NCI-H510A treated with DMSO at 0.1 percent for 48 hours (cell line): ENCODE measurements at regions not wholly inside any gene's neighbourhood (a gene's known extent, or its start where the extent isn't known, plus 50 kb on each side); places are given as distances from the start of the nearest gene placed in this dataset.
A peak's percentile ranks its signal among the peaks of the same experiment; 100 is the strongest.
"Not testable (repeated sequence)": the region's sequence is repeated elsewhere in the genome, so short reads cannot be mapped to it uniquely, and the experiment has no call there.

ENCODE experiments used
- DNase-seq: peaks from one replicate; lab custom pipeline; 2025; lab: John Stamatoyannopoulos, UW

- DNase-seq: no peak
Observed at GRCh38 chr17:31798205-31798724, 60.8 kb downstream of the COPRS start.

GRCh38 chr17:31795941-31796340, 63.1 kb downstream of the COPRS start:
- not testable (repeated sequence) for DNase-seq

GRCh38 chr17:31794111-31794510, 64.9 kb downstream of the COPRS start:
- no peak for DNase-seq

DNA sequence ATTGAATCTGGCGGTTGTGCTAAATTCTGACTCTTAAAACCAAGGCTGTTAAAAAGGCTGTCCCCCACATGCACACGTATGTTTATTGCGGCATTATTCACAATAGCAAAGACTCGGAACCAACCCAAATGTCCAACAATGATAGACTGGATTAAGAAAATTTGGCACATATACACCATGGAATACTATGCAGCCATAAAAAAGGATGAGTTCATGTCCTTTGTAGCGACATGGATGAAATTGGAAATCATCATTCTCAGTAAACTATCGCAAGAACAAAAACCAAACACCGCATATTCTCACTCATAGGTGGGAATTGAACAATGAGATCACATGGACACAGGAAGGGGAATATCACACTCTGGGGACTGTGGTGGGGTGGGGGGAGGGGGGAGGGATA, 65.4 kb downstream of the COPRS start:
- DNase-seq: not testable (repeated sequence)

DNA sequence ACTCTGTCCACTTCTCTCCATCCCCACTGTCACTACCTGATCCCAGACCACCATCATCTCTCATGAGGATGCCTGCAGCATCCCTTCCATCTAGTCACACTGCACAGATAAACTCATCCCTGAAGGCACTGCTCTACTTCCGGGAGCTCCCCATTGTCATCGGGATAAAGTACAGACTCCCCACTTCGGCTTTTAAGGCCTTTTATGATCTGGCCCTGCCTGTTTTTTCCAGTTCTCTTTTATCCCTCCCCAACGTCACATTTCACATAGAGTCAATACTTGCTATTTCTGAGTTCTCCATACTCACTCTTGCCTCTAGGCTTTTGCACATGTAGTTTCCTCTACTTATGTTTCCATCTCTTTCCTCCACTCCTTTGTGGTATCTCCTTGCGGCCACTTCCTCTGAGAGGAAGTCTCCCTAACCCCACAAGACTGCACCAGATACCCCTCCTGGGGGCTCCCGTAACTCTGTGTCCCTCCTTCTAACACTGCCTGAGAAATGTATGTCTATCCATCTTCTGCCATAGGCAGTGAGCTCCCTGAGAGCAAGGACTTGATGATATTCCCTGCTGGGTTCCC, 66.9 kb downstream of the COPRS start:
- DNase-seq: no peak

- DNase-seq: no peak
Observed at GRCh38 chr17:31789707-31790505, 69.1 kb downstream of the COPRS start.

DNA sequence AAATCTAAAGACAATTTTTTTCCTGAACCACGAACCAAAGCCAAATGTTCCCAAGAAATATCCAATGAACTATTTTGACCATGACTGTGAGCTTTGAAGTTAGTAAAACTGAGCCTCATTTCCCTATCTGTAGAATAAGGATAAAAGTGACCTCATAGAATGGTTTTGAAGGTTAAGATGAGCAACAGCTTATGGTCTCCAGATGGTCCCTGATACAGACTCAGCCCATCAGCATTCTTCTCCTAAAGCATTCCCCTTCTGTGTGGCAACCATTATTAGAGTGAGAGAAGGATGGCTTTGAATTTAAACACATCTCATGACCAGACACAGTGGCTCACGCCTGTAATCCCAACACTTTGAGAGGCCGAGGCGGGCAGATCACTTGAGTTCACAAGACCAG, 70.1 kb downstream of the COPRS start:
- DNase-seq: no peak

DNA sequence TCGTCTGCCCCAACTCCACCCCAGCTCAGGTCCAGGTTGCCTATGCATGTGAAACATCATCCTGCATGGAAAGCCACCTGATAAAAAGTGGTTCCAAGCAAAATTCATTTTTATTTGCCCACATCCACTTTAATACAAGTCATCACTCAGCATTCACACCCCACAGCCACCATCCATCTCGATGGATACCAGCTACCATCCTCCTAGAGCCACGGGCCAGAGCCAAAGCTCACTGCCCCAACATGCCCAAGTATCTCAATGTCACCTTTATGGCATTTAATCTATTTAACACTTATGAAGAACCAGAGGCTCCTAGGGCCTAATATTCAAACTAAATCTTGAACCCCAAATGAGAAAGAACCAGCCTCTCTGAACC, 70.5 kb downstream of the COPRS start:
- no peak for DNase-seq

DNA sequence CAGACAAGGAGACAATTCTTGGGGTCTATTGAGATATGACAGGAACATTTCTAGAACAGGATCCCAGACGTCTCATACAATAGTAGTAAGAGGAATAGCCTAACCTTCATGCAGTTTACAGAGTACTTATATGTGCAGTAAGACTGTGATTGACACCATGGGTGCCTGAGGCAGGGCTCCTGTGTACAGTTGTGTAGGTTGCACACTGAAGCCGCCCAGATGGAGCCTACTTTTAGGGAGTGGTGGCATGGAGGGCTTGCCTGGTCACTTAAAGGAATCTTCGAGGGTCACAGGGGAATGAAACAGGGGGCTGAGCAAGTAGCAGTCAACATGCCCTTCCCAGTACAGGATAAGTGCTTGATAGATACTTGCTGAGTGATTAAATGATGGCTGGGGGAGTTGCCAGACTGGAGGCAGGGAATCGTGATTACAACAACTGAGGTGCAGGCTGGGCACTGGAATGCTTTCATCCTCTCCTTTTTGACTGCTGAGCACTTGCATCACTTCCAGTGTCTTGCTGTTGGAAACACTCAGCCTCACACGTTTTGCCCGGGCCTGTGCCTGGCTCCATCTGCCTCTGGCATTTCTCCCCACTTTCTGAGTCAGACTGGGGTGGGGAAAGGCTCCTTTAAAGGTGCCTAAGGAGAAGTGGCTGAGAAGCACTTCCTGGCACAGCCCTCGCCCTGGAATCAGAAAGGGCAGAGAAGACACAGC, 71.0 kb downstream of the COPRS start:
- DNase-seq: no peak

- DNase-seq: no peak
Observed at GRCh38 chr17:31786796-31787481, 72.1 kb downstream of the COPRS start.

DNA sequence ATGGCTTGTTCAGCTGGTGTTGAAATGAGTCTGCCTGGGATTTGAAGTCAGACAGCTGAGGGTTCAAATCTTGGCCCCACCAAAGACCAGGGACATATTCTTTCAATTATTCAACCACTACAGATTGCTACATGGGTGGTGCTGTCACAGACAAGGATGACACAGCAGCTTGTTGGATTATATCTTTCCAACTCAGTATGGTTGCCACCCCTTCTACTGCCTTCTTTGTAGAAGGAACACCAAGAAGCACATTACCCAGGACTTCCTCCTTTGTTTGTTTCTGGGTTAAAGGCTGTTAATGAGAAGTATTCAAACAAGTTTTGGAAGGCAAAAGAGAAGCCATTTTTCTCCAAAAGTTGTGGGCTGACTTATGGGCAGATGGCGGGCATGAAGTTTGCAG, 78.6 kb downstream of the COPRS start:
- no peak for DNase-seq

- DNase-seq: no peak
Observed at GRCh38 chr17:31778523-31778922, 80.5 kb downstream of the COPRS start.

GRCh38 chr17:31771328-31771727, 87.7 kb downstream of the COPRS start:
- DNase-seq: not testable (repeated sequence)

- peak; percentile 24 for DNase-seq
Observed at GRCh38 chr17:31770501-31770900, 88.5 kb downstream of the COPRS start.

DNA sequence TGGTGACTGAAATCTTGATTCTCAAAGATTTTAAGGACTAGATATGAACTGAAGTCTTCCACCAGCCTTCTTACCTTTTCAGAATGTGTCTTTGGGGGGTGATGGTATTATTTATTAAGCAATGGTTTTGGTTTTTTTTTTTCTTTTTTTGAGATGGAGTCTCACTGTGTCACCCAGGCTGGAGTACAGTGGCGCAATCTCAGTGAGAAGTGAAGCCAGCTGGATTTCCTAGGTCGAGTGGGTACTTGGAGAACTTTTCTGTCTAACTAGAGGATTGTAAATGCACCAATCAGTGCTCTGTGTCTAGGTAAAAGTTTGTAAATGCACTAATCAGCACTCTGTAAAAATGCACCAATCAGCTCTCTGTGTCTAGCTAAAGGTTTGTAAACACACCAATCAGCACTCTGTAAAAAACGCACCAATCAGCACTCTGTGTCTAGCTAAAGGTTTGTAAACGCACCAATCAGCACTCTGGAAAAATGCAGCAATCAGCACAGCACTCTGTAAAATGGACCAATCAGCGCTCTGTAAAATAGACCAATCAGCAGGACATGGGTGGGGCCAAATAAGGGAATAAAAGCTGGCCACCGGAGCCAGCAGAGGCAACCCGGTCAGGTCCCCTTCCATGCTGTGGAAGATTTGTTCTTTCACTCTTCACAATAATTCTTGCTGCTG, 97.1 kb downstream of the COPRS start:
- DNase-seq: not testable (repeated sequence)

- no peak for DNase-seq
Observed at GRCh38 chr17:31758646-31759045, 100.4 kb downstream of the COPRS start.

DNA sequence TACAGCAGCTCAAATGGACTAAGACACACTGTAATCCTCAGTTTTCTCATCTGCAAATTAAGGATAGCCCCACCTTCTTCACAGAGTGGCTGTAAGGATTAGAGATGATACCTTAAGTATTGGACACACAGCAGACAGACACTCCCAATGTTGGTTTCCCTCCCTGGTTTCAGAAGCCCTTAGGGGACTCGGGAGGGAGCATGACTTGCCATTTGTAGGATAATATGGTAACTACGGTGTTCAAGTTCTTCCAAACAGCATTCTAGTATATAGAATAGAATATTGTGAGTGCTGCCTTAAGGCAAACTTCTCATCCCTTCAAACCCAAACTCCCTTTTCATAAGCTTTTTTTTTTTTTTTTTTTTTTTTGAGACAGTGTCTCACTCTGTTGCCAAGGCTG, 101.9 kb downstream of the COPRS start:
- no peak for DNase-seq

DNA sequence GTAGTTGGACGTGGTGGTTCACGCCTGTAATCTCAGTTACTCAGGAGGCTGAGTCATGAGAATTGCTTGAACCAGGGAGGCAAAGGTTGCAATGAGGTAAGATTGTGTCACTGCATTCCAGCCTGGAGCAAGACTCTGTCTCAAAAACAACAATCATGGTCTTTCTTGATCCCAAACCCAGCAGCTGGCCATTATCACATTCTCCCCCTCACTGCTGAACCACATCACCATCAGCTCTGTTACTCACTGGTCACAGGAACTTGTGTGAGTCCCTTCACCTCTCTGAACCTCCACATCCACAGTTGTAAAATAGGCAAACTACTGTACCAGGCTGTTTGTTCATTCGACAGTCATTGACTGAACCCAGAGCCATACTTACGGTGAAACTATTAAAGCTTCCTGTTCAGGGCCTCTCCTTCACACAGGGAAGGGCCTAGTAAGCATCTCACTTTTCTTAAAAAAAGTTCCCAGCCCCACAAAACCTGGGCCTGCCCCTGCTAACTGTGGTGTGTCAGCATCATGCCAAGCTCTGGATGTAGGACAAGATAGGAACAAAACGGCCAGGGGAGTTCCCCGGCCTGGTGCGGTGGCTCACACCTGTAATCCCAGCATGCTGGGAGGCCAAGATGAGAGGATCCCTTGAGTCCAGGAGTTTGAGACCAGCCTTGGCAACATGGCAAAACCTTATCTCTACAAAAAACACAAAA, 104.7 kb downstream of the COPRS start:
- no peak for DNase-seq

DNA sequence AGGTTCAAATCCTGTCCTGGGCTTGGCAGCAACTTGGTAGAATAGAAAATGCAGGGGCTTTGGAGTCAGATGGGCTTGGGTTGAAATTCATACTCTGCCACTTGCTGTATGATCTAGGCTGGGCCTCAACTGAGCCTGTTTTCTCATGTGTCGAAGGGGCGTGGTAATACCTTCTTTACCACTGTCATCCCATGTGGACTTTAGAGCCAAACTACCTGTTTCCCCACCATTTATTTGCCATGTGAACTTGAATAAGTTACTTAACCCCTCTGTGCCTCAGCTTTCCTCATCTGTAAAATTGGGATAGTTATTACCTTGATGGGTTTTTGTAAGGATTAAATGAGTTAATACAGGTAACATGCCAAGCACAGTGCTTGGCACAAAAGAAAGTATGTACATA, 106.0 kb downstream of the COPRS start:
- DNase-seq: no peak

- no peak for DNase-seq
Observed at GRCh38 chr17:31752584-31752983, 106.5 kb downstream of the COPRS start.

GRCh38 chr17:31750578-31750977, 108.5 kb downstream of the COPRS start:
- peak; percentile 3 for DNase-seq
